Smooth muscle cell (in vitro differentiated cells): ENCODE measurements at regions not wholly inside any gene's neighbourhood (a gene's known extent, or its start where the extent isn't known, plus 50 kb on each side); places are given as distances from the start of the nearest gene placed in this dataset.

Source experiments
- DNase-seq: peaks from one replicate; lab custom pipeline; 2025; ENCODE audit not compliant: unreplicated experiment; lab: John Stamatoyannopoulos, UW
- H2AFZ ChIP-seq: fragments of 200-600 bp; sonication (generic); 2 replicates; pipeline ENCODE4 v1.6.0; 2016; ENCODE audit warnings: antibody characterized with exemption, low read depth, mild to moderate bottlenecking
- H3F3A ChIP-seq: fragments of 200-600 bp; sonication (generic); 2 replicates; pipeline ENCODE4 v1.6.0; 2017; ENCODE audit warnings: antibody characterized with exemption, low read depth
- H3K27ac ChIP-seq: fragments of 200-600 bp; sonication (generic); 2 replicates; pipeline ENCODE4 v1.5.1; 2016; ENCODE audit warnings: low read depth, mild to moderate bottlenecking
- H3K27me3 ChIP-seq: fragments of 200-600 bp; sonication (generic); 2 replicates; pipeline ENCODE4 v1.6.1; 2016; ENCODE audit warnings: low read depth, mild to moderate bottlenecking
- H3K36me3 ChIP-seq: fragments of 200-600 bp; sonication (generic); 2 replicates; pipeline ENCODE4 v1.5.1; 2016; ENCODE audit warnings: low read depth
- H3K4me1 ChIP-seq: fragments of 200-600 bp; sonication (generic); 2 replicates; pipeline ENCODE4 v1.5.1; 2016; ENCODE audit warnings: low read depth
- H3K4me2 ChIP-seq: fragments of 200-600 bp; sonication (generic); 2 replicates; pipeline ENCODE4 v1.6.0; 2016; ENCODE audit warnings: mild to moderate bottlenecking
- H3K4me3 ChIP-seq: fragments of 200-600 bp; sonication (generic); 2 replicates; pipeline ENCODE4 v1.5.1; 2016; ENCODE audit warnings: mild to moderate bottlenecking
- H3K79me2 ChIP-seq: fragments of 200-600 bp; sonication (generic); 2 replicates; pipeline ENCODE4 v1.6.0; 2016; ENCODE audit warnings: low read depth, mild to moderate bottlenecking
- H3K9ac ChIP-seq: fragments of 200-600 bp; sonication (generic); 2 replicates; pipeline ENCODE4 v1.6.0; 2016; ENCODE audit warnings: low read depth
- H3K9me3 ChIP-seq: fragments of 200-600 bp; sonication (generic); replicated peaks from 2 replicates; pipeline ENCODE4 v1.5.1; 2016; ENCODE audit warnings: low read depth
- H4K20me1 ChIP-seq: fragments of 200-600 bp; sonication (generic); 2 replicates; pipeline ENCODE4 v1.6.0; 2016; ENCODE audit warnings: low read depth
- WGBS: methylation state at CpG from one replicate; pipeline ENCODE4 v1.1.7; 2016; ENCODE audit warnings: low lambda C conversion rate; 5-methylcytosine and 5-hydroxymethylcytosine counted together
- TF ChIP-seq, protein P1 (sequence below): fragments of 200-600 bp; sonication (generic); IDR thresholded peaks from 2 replicates; pipeline ENCODE4 v1.5.1; 2017; ENCODE audit warnings: borderline replicate concordance, mild to moderate bottlenecking, antibody characterized with exemption; ENCODE audit not compliant: insufficient read depth, poor library complexity, severe bottlenecking

DNA sequence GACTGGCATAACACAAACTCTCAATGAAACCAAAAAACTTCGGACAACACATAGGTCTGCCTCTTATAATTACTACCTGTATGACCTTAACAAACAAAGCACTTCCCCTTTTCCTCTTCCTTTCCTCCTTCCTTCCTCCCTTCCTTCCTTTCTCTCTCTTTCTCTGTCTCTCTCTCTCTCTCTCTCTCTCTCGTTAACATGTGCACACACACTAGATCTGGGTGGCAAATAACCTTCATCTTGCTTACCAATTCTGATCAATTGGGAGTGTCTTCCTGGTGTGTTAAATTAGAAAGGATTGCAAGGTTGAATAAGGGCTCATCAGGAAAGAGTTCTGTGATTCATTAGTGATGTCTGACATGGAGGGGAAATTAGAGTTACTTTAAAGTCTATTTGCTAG lies 307.8 kb upstream of the PRKD1 start:
- Histone ChIP-seq H2AFZ (no peak overlapping the region), H3K27ac (no peak overlapping the region), H3K4me3 (no peak overlapping the region), H3K27me3 (no peaks in the 10 kb centered on the region), H3K9ac (no peak overlapping the region), H4K20me1 (no peaks in the 10 kb centered on the region), H3K4me1 (no peaks in the 10 kb centered on the region), H3K79me2 (no peaks in the 10 kb centered on the region), H3K9me3 (no peaks in the 10 kb centered on the region), H3K36me3 (no peaks in the 10 kb centered on the region), H3F3A (no peaks in the 10 kb centered on the region), H3K4me2 (no peak overlapping the region)
- WGBS = 90% methylated on average over 2 of the region's 2 CpGs
- no peak for DNase-seq
- TF ChIP-seq, protein P1, sequence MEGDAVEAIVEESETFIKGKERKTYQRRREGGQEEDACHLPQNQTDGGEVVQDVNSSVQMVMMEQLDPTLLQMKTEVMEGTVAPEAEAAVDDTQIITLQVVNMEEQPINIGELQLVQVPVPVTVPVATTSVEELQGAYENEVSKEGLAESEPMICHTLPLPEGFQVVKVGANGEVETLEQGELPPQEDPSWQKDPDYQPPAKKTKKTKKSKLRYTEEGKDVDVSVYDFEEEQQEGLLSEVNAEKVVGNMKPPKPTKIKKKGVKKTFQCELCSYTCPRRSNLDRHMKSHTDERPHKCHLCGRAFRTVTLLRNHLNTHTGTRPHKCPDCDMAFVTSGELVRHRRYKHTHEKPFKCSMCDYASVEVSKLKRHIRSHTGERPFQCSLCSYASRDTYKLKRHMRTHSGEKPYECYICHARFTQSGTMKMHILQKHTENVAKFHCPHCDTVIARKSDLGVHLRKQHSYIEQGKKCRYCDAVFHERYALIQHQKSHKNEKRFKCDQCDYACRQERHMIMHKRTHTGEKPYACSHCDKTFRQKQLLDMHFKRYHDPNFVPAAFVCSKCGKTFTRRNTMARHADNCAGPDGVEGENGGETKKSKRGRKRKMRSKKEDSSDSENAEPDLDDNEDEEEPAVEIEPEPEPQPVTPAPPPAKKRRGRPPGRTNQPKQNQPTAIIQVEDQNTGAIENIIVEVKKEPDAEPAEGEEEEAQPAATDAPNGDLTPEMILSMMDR = no peak

DNA sequence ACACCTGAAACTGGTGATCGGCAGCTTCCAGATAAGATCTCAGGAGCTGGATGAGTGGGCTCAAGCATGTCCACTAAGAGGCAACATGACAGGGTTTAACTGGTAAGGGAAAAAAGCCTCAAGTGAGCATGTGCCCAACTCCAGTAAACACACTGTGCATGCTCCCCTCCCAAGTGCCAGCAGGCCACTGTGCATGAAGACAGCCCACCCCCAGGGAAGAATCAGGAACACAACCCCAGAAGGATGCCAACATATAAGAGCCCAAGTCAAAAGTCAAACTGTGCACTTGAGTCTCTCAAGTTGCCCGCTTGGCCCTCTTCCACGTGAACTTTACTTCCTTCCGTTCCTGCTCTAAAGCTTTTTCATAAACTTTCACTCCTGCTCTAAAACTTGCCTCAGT lies 311.3 kb upstream of the PRKD1 start:
- no peaks in the 10 kb centered on the region for H3K4me1 ChIP-seq
- no peak overlapping the region for H3K4me3 ChIP-seq
- no peak overlapping the region for H2AFZ ChIP-seq
- no peaks in the 10 kb centered on the region for H3K9me3 ChIP-seq
- no peaks in the 10 kb centered on the region for H3K27me3 ChIP-seq
- H3K4me2 ChIP-seq = no peak overlapping the region
- H3F3A ChIP-seq = no peaks in the 10 kb centered on the region
- no peak overlapping the region for H3K9ac ChIP-seq
- H3K36me3 ChIP-seq = no peaks in the 10 kb centered on the region
- H3K27ac ChIP-seq = no peak overlapping the region
- no peak for DNase-seq
- 90% methylated on average over 4 of the region's 4 CpGs for WGBS
- no peaks in the 10 kb centered on the region for H4K20me1 ChIP-seq
- no peaks in the 10 kb centered on the region for H3K79me2 ChIP-seq
- TF ChIP-seq, protein P1 = no peak

DNA sequence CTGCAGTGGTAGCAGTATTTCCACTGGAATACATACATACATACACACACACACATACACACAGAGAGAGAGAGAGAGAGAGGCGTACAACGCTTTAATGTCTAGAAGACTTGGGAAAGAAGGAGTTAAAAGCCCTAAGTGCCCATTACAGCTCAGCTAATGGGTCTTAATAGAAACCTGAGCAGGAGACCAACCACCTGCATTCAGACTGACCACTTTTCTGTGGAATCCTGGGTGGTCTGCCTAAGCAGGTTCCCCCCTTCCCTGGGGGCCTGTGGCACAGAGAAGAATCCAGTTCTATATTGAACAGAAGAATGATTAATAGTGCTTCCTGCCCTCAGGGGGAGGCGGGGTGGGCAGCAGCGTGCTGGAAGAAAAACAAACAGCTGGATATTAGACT lies 312.4 kb upstream of the PRKD1 start:
- Histone ChIP-seq H3K4me1 (no peaks in the 10 kb centered on the region), H2AFZ (no peak overlapping the region)
- no peak for DNase-seq

DNA sequence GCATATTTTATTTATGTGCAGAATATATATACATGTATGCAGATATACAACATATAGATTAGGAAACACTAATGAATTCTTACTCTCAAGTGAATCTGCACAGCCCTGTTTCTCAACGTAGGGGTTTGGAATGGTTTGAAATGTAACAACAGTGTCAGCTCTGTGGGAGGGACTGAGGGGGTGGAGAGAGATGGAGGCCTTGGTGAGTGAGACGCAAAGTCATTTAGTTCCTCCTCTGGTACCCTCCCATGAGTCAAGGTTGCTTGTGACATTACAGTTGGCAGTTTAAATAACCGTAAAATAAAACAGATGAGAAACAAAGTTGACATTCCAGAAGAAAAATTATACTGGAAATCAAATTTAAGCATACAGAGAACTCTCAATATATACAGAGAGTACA lies 313.0 kb upstream of the PRKD1 start:
- TF ChIP-seq, protein P1 = no peak
- no peak overlapping the region for H2AFZ ChIP-seq
- no peaks in the 10 kb centered on the region for H3K9me3 ChIP-seq
- H3K4me1 ChIP-seq = no peaks in the 10 kb centered on the region
- H3K4me2 ChIP-seq = no peak overlapping the region
- no peak overlapping the region for H3K27ac ChIP-seq
- H3F3A ChIP-seq = no peaks in the 10 kb centered on the region
- 57% methylated on average over 3 of the region's 3 CpGs for WGBS
- H4K20me1 ChIP-seq = no peaks in the 10 kb centered on the region
- no peaks in the 10 kb centered on the region for H3K27me3 ChIP-seq
- no peaks in the 10 kb centered on the region for H3K79me2 ChIP-seq
- H3K36me3 ChIP-seq = no peaks in the 10 kb centered on the region
- no peak overlapping the region for H3K9ac ChIP-seq
- no peak overlapping the region for H3K4me3 ChIP-seq
- DNase-seq = no peak

More for the DNA sequence above, 312.4 kb upstream of the PRKD1 start:
- H3K9me3 ChIP-seq = no peaks in the 10 kb centered on the region
- H3K4me2 ChIP-seq = no peak overlapping the region
- no peaks in the 10 kb centered on the region for H3K27me3 ChIP-seq
- no peak overlapping the region for H3K4me3 ChIP-seq
- no peak overlapping the region for H3K27ac ChIP-seq
- TF ChIP-seq, protein P1 = no peak
- no peaks in the 10 kb centered on the region for H4K20me1 ChIP-seq
- H3K79me2 ChIP-seq = no peaks in the 10 kb centered on the region
- no peak overlapping the region for H3K9ac ChIP-seq
- no peaks in the 10 kb centered on the region for H3F3A ChIP-seq
- WGBS = 82% methylated on average over 4 of the region's 4 CpGs
- no peaks in the 10 kb centered on the region for H3K36me3 ChIP-seq
